HG03025 (cell line): ENCODE measurements at regions not wholly inside any gene's neighbourhood (a gene's known extent, or its start where the extent isn't known, plus 50 kb on each side); places are given as distances from the start of the nearest gene placed in this dataset.

Source experiments
- ATAC-seq: cut with Tn5 transposase; IDR thresholded peaks from one replicate; pipeline ENCODE4 v1.9.1; 2021; ENCODE audit warnings: mild to moderate bottlenecking, moderate library complexity; ENCODE audit not compliant: unreplicated experiment, low FRiP score

- ATAC-seq: peak; percentile 54
These were observed 110.9 kb upstream of the ADAMTSL1 start for GRCh38 chr9:18362901-18363685.

GRCh38 chr9:18365651-18366050, 108.3 kb upstream of the ADAMTSL1 start:
- no peak for ATAC-seq

- no peak for ATAC-seq
These were observed 107.8 kb upstream of the ADAMTSL1 start for GRCh38 chr9:18366184-18366583.

GRCh38 chr9:18368206-18368605, 105.7 kb upstream of the ADAMTSL1 start:
- ATAC-seq: no peak

GRCh38 chr9:18371141-18371540, 102.8 kb upstream of the ADAMTSL1 start:
- ATAC-seq: no peak

- ATAC-seq: no peak
These were observed 102.3 kb upstream of the ADAMTSL1 start for GRCh38 chr9:18371621-18372020.

GRCh38 chr9:18379073-18379811, 94.7 kb upstream of the ADAMTSL1 start:
- no peak for ATAC-seq

GRCh38 chr9:18382243-18382642, 91.7 kb upstream of the ADAMTSL1 start:
- ATAC-seq: no peak

- no peak for ATAC-seq
These were observed 89.9 kb upstream of the ADAMTSL1 start for GRCh38 chr9:18384066-18384465.

GRCh38 chr9:18385696-18386490, 88.1 kb upstream of the ADAMTSL1 start:
- no peak for ATAC-seq

GRCh38 chr9:18390393-18390792, 83.6 kb upstream of the ADAMTSL1 start:
- ATAC-seq: no peak

- no peak for ATAC-seq
These were observed 80.4 kb upstream of the ADAMTSL1 start for GRCh38 chr9:18393340-18394130.

GRCh38 chr9:18394847-18395351, 79.1 kb upstream of the ADAMTSL1 start:
- ATAC-seq: no peak

- no peak for ATAC-seq
These were observed 77.7 kb upstream of the ADAMTSL1 start for GRCh38 chr9:18396102-18396728.

- no peak for ATAC-seq
These were observed 76.9 kb upstream of the ADAMTSL1 start for GRCh38 chr9:18397076-18397475.

- no peak for ATAC-seq
These were observed 75.9 kb upstream of the ADAMTSL1 start for GRCh38 chr9:18398038-18398437.

GRCh38 chr9:18404434-18405029, 69.4 kb upstream of the ADAMTSL1 start:
- ATAC-seq: no peak

- no peak for ATAC-seq
These were observed 68.7 kb upstream of the ADAMTSL1 start for GRCh38 chr9:18405240-18405639.

GRCh38 chr9:18410983-18411382, 63.0 kb upstream of the ADAMTSL1 start:
- no peak for ATAC-seq
